Spleen (tissue), 7 donors: ENCODE measurements at regions not wholly inside any gene's neighbourhood (a gene's known extent, or its start where the extent isn't known, plus 50 kb on each side); places are given as distances from the start of the nearest gene placed in this dataset.

Experiments used
- POLR2A ChIP-seq, 3 donors: fragments of 450-650 bp; IDR thresholded peaks; one replicate each; pipeline ENCODE4 v1.5.1; 2017; ENCODE audit warnings: antibody characterized with exemption in 3 of 3, mild to moderate bottlenecking in 1 of 3
- POLR2AphosphoS5 ChIP-seq, 3 donors: sonication (generic); formaldehyde crosslinking; IDR thresholded peaks; one replicate each; pipeline ENCODE4 v1.5.1; 2017; ENCODE audit warnings: antibody characterized with exemption in 3 of 3
- TF ChIP-seq, protein P1 (sequence below), 11 experiments: fragments of 200-600 bp in 7 of 11; fragments of 450-650 bp in 4 of 11; sonication (generic) in 4 of 11; IDR thresholded peaks in 8 of 11; conservative IDR thresholded peaks in 3 of 11; 1 replicate in 7 of 11; 2 replicates in 4 of 11; pipeline versions ENCODE4 v1.4.0 to v1.8.0; 2016 to 2021; ENCODE audit warnings: antibody characterized with exemption in 11 of 11, inconsistent platforms in 4 of 11, mild to moderate bottlenecking in 1 of 11
- donor health status: DM: no; HTN: no; CAD: no; lungs with moderate emphysema.
- donor health status: DM: no; HTN: no; CAD: no.
- donor health status: DM: no; HTN: no; CAD: no.

DNA sequence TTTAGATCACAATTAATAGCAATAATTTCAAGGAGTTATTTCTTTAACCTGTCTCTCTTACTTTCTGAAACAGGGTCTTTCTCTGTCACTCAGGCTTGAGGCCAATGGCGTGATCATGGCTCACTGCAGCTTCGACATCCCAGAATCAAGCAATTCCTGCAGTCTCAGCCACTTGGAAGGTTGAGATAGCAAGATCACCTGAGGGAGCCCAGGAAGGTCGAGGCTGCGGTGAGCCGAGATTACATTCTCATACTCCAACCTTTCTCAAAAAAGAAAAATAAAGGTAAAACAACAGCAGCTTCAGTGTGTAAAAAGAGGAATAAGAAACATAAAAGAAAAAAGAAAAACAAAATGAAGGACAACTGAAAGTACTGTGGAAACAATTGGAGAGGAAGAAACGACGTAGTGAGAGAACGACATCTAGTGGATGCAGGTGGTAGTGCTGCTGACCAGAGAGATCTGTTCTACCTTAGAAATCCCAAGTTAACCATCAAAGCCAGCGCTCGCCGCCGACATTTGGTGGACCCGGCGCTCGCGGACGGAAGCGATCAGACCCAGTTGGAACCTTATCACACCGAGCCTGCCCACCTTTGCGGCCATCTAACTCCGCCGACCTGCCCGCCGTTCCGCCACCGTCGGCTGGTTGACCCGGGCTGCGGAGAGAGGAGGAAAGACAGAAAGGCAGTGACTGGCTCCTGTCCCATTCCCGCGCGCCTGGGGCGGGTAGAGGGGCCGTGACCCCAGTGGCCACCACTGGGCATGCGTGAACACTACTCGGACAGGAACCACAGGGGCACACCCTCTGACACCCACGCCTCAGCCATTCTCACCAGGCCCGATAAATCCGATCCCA lies 196.1 kb downstream of the ALG10 start:
- TF ChIP-seq, protein P1, sequence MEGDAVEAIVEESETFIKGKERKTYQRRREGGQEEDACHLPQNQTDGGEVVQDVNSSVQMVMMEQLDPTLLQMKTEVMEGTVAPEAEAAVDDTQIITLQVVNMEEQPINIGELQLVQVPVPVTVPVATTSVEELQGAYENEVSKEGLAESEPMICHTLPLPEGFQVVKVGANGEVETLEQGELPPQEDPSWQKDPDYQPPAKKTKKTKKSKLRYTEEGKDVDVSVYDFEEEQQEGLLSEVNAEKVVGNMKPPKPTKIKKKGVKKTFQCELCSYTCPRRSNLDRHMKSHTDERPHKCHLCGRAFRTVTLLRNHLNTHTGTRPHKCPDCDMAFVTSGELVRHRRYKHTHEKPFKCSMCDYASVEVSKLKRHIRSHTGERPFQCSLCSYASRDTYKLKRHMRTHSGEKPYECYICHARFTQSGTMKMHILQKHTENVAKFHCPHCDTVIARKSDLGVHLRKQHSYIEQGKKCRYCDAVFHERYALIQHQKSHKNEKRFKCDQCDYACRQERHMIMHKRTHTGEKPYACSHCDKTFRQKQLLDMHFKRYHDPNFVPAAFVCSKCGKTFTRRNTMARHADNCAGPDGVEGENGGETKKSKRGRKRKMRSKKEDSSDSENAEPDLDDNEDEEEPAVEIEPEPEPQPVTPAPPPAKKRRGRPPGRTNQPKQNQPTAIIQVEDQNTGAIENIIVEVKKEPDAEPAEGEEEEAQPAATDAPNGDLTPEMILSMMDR (IDR thresholded peaks at IDR 0.05 in 8 of 11, conservative IDR thresholded peaks at IDR 0.05 in 3 of 11): peak; percentile 79 to 96 (median 88)
- TF ChIP-seq POLR2A (IDR thresholded peaks at IDR 0.05): no peak
- TF ChIP-seq POLR2AphosphoS5 (IDR thresholded peaks at IDR 0.05): peak in 2 of 3 donors; percentile 52 to 56
